DMS79 (cell line): ENCODE measurements at regions not wholly inside any gene's neighbourhood (a gene's known extent, or its start where the extent isn't known, plus 50 kb on each side); places are given as distances from the start of the nearest gene placed in this dataset.
"Not testable (repeated sequence)": the region's sequence is repeated elsewhere in the genome, so short reads cannot be mapped to it uniquely, and the experiment has no call there.

ENCODE experiments used
- DNase-seq: peaks from one replicate; lab custom pipeline; 2025; lab: John Stamatoyannopoulos, UW

- DNase-seq: no peak
Observed at GRCh38 chr9:2243666-2244555, 228.8 kb downstream of the SMARCA2 start.

- DNase-seq: no peak
Observed at GRCh38 chr9:2247340-2247739, 232.2 kb downstream of the SMARCA2 start.

- no peak for DNase-seq
Observed at GRCh38 chr9:2248768-2249265, 233.7 kb downstream of the SMARCA2 start.

DNA sequence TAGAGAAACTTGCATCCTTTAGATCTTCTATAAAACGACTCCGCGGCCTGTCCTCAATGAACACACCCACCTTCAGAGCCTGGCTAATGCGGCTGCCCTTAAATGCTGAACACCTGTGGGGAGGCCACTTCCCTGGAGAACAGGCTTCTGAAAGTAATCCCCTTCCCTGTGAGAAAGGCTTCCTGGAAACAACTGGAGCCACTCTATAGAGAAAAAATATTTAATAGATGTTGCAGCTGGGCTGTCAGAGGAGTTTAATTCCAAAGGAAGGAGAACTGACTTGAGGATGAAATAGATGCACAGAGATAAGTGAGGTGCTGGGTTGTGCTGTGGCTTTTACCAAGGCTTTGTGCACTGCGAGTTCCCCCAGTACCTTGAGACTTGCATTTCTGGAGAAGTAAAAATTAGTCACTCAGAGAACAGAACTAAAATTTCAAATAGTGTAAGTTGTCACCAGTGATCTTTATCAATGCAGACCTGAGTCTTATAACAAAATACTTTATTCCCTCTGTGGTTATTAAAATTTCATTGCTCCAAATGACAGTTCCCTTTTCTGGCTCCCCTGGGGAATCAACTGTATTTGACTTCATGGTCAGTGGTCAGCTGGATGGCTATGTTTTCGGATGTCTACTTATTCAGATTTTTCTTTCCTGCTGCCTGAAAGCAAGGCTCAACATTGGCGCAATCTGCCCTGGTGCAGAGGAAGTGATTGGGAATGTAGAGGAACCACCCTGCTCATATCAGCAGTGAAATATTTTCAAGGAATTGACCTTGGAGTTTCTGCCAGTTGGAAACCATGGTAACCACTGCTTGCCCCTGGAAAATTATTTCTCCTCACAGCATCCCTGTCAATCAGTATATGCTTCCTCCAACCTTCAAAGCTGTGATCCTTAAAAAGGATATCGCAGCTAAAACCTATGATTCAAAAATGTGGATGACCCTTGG is 238.8 kb downstream of the SMARCA2 start:
- DNase-seq: no peak

- no peak for DNase-seq
Observed at GRCh38 chr9:2255128-2255527, 240.0 kb downstream of the SMARCA2 start.

GRCh38 chr9:2257248-2257929 is 242.2 kb downstream of the SMARCA2 start:
- no peak for DNase-seq

DNA sequence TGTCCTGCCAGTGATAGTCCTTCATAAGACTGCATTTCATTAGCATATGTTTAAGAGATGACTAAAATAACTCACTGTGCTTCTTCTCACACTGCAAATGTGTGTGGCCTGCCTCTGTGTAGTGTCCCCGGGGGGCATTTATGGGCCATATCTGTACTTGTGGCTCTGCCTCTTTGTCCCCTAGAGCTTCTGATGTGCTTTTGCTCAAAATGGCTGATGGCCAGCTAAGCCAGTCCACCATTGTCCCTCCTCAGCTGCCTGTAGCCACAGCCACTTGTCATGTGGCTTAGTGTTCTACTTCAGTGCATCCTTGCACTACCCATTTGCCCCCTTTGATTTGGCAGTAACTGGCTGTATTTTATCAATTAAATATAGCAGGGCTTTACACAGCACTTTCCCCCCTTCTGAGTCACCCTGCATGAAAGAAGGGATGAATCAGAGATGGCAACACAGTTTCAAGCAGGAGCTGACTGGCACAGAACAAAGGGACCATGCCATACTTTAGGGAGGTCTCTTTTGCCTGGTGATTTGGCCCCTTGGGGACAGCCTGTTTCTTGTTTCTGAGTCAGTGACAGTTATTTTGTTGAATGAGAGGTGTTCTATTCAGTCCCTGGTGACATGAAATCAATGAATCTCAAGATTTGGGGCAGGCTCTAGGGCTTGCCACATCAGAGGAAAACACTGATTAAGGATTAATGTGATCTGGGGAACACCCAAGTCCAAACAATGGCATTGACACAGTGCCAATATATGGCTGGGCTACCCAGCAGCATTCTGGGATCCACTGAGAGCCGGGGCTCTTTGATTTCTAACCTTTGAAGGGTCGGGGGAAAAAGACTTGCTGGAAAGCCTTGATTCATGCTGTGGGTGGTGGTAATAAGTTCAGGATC is 245.5 kb downstream of the SMARCA2 start:
- peak; percentile 23 for DNase-seq

- no peak for DNase-seq
Observed at GRCh38 chr9:2261421-2262103, 246.4 kb downstream of the SMARCA2 start.

- no peak for DNase-seq
Observed at GRCh38 chr9:2262386-2263071, 247.4 kb downstream of the SMARCA2 start.

DNA sequence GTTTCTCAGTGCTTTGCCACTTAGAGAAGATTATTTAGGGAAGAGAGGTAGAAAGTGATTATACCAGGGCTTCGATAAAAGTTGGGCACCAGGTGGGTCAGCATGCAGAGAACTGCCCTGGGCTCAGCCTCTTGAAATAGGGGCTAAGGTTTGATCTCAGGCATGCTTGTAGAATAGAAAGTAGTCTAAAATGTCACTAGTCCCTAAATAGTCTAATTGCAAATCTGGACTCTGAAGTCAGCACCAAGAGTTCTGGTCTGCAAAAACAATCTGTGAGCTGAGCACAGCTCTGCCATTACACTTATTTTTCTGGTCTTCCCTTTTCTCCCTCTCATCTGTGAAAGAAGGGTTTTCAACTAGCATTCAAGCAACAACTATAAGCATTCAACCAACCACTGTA is 248.0 kb downstream of the SMARCA2 start:
- no peak for DNase-seq

DNA sequence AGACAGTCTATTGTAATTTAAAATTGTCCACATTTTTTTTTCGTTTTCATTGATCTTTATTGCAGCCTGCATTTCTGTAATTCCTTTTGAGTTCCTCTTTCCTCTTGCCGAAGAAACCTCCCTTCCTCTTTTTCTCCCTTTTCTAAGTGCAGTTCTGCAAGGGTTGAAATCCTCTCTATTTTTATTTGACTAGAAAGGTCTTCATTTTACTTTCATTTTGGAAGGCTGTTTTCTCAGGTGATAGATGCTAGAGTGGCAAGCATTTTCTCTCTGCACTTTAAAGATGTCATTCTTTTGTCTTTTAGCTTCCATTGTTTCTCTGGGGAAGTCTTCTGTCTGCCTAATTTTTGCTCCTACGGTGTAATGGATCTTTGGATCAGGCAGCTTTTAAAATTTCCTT is 248.5 kb downstream of the SMARCA2 start:
- DNase-seq: no peak

GRCh38 chr9:2264081-2264480 is 248.9 kb downstream of the SMARCA2 start:
- DNase-seq: no peak

DNA sequence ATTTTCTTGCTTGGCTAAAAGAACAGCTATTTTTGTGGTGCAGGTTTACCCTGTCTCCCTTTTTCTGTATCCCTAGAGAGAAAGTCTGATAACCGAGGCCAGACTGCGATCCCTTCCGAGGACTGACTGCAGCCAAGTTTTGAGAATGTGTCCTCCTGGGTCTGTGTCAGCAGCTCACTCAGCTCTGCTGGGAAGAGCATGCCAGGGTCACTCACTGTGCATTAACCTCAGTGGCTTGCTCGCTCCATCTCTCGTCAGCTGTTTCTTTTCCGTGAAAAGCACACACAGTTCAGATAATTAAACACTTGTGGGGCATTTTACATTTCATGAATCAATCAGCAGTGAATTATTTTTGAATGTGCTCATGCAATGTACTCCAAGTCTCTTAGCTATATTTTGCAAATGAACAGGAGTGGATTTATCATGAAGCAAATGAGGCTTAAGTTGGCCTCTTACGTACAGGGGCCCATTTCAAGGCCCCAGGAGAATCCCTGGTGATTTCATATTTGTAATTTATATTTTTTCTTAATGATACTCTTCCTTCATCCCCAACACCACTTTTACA is 252.1 kb downstream of the SMARCA2 start:
- DNase-seq: peak; percentile 46

GRCh38 chr9:2269778-2270177 is 254.6 kb downstream of the SMARCA2 start:
- DNase-seq: no peak

DNA sequence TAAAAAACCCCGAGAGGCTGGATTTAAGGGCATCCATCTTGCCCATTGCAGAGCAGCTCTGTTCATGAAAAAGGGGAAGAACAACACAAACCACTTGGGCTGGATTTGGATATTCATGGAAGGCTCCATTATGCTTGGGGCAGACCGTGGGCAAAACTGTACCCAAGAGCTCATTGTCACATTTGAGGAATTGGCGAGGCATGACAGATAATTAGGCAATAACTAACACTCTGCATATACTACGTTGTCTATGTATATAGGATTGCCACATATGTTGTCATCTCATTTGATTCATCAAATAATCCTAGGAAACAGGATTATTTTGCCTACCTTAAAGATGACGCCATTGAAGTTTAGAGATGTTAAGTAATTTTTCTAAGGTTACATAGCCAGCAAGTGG is 255.4 kb downstream of the SMARCA2 start:
- DNase-seq: no peak

- no peak for DNase-seq
Observed at GRCh38 chr9:2271426-2271825, 256.3 kb downstream of the SMARCA2 start.

GRCh38 chr9:2274762-2275161 is 259.6 kb downstream of the SMARCA2 start:
- no peak for DNase-seq

DNA sequence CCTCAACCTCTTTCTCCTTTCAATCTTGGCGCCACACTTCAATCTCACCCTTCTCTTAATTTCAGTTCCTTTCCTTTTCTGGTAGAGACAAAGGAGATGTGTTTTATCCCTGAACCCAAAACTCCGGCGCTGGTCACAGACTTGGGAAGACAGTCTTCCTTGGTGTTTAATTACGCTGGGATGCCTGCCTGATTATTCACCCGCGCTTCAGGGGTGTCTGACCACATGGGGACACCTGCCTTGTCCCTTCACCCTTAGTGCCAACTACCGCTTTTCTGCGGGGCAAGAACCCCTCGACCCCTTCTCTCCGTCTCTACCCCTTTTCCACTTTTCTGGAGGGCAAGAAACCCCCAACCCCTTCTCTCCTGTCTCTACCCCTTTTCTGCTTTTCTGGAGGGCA is 261.1 kb downstream of the SMARCA2 start:
- no peak for DNase-seq

DNA sequence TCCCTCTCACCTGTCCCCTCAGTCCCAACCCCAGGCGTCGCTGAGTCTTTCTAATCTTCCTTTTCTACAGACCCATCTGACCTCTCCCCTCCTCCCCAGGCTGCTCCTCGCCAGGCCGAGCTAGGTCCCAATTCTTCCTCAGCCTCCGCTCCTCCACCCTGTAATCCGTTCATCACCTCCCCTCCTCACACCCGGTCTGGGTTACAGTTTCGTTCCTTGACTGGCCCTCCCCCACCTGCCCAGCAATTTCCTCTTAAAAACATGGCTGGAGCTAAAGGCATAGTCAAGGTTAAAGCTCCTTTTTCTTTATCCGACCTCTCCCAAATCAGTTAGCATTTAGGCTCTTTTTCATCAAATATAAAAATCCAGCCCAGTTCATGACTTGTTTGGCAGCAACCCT is 262.0 kb downstream of the SMARCA2 start:
- not testable (repeated sequence) for DNase-seq
